ENCODE measurements at regions not wholly inside any gene's neighbourhood (a gene's known extent, or its start where the extent isn't known, plus 50 kb on each side); places are given as distances from the start of the nearest gene placed in this dataset.

GRCh38 chr20:57856658-57857057 lies 146.8 kb upstream of the PMEPA1 start:
- no peak for DNase-seq (ENCODE audit: low read depth in 3 of 3)

DNA sequence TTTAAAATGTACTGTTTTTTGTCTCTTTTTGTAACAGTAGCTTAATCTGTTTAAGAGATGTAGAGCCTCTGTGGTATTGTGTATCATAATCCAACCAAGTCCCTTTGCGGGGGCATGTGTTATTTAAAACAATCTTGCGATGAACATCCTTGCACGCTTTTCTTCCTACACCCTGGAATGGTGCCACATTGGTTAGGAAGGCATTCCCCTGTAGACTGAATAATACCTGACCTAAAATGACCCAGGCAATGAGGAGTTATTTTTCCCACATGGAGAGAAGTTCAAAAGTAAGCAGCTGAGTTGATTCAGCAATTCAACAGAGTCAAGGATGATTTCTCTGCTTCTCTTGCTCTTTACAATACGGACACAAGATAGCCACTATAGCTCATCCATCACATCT lies 142.0 kb upstream of the PMEPA1 start:
- DNase-seq (ENCODE audit: low read depth in 3 of 3), result no peak

DNA sequence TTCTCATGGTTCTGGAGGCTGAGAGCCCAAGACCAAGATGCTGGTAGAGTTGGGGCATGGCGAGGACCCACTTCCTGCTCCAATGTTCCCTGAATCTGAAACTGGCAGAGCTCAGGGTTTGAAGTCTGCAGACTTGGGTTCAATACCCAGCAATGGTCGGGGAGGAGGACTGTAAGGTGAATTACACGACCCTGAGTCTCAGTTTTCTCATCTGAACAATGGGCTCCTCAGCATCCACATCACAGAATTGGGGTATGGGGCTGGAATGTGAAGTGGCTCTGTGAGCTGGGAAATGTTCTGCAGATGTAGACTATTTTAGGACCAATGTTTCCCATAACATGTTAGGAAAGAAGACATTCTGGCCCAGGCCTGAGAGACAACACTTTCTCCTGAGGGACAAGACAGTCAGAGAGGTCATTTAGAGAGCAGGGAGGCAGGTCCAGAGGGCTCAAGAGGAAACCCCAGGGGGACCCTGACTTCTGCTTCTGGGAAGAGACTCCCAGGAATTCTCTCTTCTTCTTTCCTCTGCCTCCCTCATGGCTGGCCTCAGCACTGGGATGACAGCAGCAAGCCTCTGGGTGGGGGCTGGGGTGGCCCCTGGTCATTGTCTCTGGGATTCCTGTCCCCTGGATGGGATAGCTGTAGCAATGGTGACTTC lies 141.3 kb upstream of the PMEPA1 start:
- DNase-seq (ENCODE audit: low read depth in 3 of 3), result no peak

GRCh38 chr20:57849521-57850215 lies 139.9 kb upstream of the PMEPA1 start:
- no peak for DNase-seq (ENCODE audit: low read depth in 3 of 3)

DNA sequence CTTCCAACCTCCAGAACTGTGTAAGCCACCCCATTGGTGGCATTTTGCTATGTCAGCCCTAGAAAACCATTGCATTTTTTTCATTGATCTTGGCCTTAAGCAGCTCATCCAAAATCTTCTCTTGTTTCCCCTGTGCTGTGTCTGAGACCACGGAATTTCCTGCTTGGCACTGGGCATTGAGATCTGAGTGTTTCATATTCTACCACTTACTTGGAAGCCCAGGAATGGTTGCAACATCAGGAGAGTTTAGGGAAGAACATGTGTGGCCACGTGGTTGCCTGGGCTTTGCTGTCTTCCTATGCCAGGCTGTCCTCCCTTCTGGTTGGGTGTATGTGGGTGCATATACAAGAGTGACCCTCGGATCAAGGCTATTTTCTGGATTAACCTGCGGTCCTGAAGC lies 139.3 kb upstream of the PMEPA1 start:
- no peak for DNase-seq (ENCODE audit: low read depth in 3 of 3)

DNA sequence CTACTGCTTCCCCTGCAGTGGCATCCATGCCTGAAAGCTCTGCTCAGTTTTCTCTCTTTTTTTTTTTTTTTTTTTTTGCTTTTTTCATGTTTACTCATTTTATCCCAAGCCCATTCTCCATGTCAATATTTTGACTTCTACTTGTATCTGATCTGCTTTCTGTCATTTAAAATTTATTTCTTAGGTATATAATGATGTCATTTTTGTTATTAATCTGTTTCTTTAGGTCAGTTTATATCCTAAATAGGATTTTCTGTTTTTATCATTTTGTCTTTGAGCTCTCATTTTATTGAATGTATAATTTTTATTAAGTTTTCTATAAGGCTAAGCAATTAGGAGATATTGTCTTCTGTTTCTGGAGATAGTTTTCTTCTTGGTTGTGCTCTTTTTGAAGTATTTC lies 138.5 kb upstream of the PMEPA1 start:
- no peak for DNase-seq (ENCODE audit: low read depth in 3 of 3)

GRCh38 chr20:57847104-57847503 lies 137.3 kb upstream of the PMEPA1 start:
- no peak for DNase-seq (ENCODE audit: low read depth in 3 of 3)

- no peak for DNase-seq (ENCODE audit: low read depth in 3 of 3)
These were observed 135.1 kb upstream of the PMEPA1 start for GRCh38 chr20:57844626-57845596.

GRCh38 chr20:57843941-57844625 lies 134.3 kb upstream of the PMEPA1 start:
- DNase-seq (ENCODE audit: low read depth in 3 of 3), result no peak

- no peak for DNase-seq (ENCODE audit: low read depth in 3 of 3)
These were observed 132.9 kb upstream of the PMEPA1 start for GRCh38 chr20:57842720-57843119.

- no peak for DNase-seq (ENCODE audit: low read depth in 3 of 3)
These were observed 131.6 kb upstream of the PMEPA1 start for GRCh38 chr20:57841297-57841866.

DNA sequence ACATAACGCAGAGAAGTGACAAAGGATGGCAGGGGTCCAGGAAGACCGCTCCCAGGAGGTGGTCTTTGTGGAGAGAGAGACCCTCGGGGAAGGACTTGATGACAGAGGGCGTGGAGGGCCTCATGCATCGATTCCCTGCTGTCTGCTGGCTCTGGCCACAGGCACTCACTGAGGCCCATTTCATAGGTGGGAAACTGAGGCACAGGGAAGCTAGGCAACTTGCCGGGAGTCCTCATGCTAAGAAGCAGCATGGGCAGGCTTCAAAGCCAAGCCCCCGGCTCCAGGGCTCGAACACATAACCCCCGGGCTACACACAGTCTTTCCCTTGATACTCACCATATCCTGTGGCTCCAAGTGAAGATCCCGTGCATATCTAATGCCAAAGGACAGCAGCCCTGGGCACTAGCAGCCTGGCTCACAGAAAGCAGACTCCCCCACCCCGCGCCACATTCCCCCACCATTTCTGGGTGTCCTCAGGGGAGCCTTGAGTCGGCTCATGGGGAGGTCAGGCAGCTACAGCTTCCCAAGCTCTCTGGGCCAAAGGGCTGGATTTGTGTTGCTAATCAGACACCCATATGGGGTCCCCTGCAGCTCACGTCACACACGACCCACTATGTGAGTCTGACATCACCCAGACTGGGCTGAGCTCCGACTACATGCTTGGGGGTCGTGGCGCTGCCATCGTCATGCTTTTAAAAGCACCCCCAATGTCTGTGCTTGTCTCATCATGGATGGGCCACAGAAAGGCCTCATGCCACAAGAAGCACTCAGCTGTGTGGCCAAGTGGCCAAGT lies 130.9 kb upstream of the PMEPA1 start:
- no peak for DNase-seq (ENCODE audit: low read depth in 3 of 3)

GRCh38 chr20:57840066-57840465 lies 130.3 kb upstream of the PMEPA1 start:
- no peak for DNase-seq (ENCODE audit: low read depth in 3 of 3)

- DNase-seq (ENCODE audit: low read depth in 3 of 3), result no peak
These were observed 128.9 kb upstream of the PMEPA1 start for GRCh38 chr20:57838670-57839151.

DNA sequence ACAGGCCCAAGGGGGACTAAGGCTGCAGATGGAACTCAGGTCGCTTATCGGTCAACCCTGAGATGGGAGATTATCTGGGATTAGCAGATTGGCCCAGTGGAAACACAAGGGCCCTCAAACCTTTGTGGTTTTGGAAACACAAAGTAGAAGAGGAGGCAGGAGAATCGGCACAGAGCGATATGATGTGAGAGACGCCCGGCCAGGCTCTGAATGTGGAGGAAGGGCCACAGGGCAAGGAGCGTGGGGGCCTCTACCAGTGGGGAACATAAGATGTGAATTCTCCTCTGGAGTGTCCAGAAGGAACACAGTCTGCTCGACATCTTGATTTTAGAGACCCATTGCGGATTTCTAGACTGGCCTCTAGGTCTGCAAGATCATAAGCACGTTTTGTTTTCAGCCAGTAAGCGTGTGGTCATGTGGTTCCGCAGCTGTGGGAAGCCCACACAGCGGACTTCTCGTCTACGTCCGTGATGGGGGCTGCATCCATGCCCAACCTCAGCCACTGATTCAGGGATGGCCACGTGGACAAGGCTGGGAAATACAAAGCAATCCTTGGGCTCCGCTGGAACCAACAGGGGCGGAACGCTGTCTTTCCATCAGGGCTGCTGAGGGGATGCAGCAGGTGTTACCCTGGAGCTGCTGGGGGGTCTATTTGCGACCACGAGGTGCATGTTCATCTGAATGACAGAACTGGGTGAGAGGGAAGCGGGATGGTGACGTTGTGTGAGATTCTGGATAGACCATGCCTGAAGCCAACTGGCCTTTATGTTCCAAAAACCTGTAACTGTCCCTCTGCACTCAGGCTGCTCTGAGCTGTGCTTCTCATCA lies 127.6 kb upstream of the PMEPA1 start:
- DNase-seq (ENCODE audit: low read depth in 3 of 3), result no peak

GRCh38 chr20:57835588-57836455 lies 126.0 kb upstream of the PMEPA1 start:
- DNase-seq (ENCODE audit: low read depth in 3 of 3), result no peak

DNA sequence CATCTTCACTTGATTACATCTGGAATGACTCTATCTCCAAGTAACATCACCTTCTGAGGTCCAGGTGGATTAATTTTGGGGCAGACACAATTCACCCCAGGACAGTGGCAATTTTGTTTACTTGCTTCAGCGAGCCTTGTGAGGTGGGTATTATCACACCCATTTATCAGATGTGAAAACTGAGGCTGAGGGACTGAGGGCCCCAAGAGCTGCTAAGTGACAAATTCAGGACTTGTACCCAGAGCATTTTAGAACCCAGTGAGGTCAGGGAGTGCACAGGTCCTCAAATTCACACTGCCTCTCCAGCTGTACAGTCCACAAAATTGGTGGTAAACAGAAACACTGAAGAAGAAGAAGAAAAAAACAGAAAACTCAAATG lies 125.2 kb upstream of the PMEPA1 start:
- no peak for DNase-seq (ENCODE audit: low read depth in 3 of 3)

DNA sequence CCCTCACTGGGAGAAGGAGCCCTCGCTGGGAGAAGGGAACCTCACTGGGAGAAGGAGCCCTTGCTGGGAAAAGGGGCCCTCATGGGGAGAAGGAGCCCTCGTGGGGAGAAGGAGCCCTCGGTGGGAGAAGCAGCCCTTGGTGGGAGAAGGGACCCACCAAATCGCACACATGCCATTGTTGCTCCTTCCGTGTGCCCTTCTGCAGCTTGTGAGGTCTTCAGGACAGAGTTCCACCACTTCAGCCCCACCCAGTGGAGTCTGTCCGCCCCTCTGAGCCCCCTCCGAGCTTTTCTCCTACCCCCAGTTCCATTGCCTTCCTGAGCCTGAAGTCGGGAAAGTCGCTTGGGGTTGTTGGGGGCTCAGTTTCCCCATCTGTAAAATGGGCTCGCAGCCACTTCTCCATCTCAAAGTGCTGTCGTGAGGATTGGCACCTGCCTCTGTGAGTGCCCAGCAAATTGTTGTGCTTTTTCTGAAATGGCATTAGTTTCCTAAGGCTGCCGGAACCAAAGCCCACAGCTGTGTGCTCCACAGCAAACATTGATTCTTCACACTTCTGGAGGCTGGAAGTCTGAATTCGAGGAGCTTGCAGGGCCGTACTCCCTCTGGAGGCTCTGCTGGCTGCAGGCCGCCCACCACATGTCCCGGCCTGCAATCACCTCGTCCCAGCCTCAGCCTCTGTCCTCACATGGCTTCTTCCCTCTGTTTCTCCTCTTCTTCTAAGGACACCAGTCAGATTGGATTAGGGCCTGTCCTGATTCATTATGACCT lies 124.7 kb upstream of the PMEPA1 start:
- DNase-seq (ENCODE audit: low read depth in 3 of 3), result no peak

All from stimulated activated CD4-positive, alpha-beta T cell treated with anti-CD3 and anti-CD28 coated beads, TNF-alpha, amount 100 ng/mL, for 24 hours (primary cell).